Parathyroid adenoma (tissue), 2 donors: ENCODE measurements at regions not wholly inside any gene's neighbourhood (a gene's known extent, or its start where the extent isn't known, plus 50 kb on each side); places are given as distances from the start of the nearest gene placed in this dataset.

Source experiments
- H2AFZ ChIP-seq: fragments of 300-600 bp; sonication (generic); one replicate; pipeline ENCODE4 v1.7.0; 2017; ENCODE audit warnings: antibody characterized with exemption, mild to moderate bottlenecking
- H3K27ac ChIP-seq: fragments of 300-600 bp; sonication (generic); one replicate; pipeline ENCODE4 v1.7.0; 2017
- H3K27me3 ChIP-seq: fragments of 300-600 bp; sonication (generic); one replicate; pipeline ENCODE4 v1.7.0; 2017; ENCODE audit warnings: low read length; ENCODE audit not compliant: control insufficient read depth, insufficient read depth
- H3K36me3 ChIP-seq: fragments of 300-600 bp; sonication (generic); one replicate; pipeline ENCODE4 v1.7.0; 2017; ENCODE audit warnings: low read length; ENCODE audit not compliant: control insufficient read depth, insufficient read depth
- H3K4me1 ChIP-seq: fragments of 300-600 bp; sonication (generic); one replicate; pipeline ENCODE4 v1.7.0; 2017; ENCODE audit warnings: control low read depth
- H3K4me2 ChIP-seq: fragments of 300-600 bp; sonication (generic); one replicate; pipeline ENCODE4 v1.7.0; 2017; ENCODE audit warnings: low read length
- H3K4me3 ChIP-seq: fragments of 300-600 bp; sonication (generic); one replicate; pipeline ENCODE4 v1.7.0; 2017; ENCODE audit warnings: low read depth, low read length
- H3K79me2 ChIP-seq: fragments of 300-600 bp; sonication (generic); one replicate; pipeline ENCODE4 v1.7.0; 2017; ENCODE audit warnings: control low read depth
- H3K9ac ChIP-seq: fragments of 300-600 bp; sonication (generic); one replicate; pipeline ENCODE4 v1.7.0; 2017; ENCODE audit warnings: mild to moderate bottlenecking
- H3K9me3 ChIP-seq: fragments of 300-600 bp; sonication (generic); one replicate; pipeline ENCODE4 v1.7.0; 2017; ENCODE audit warnings: low read length; ENCODE audit not compliant: control insufficient read depth
- TF ChIP-seq, protein P1 (sequence below): fragments of 300-600 bp; sonication (generic); IDR thresholded peaks from one replicate; pipeline ENCODE4 v1.7.0; 2017; ENCODE audit warnings: antibody characterized with exemption, mild to moderate bottlenecking
- donor health status: primary hyperparathyroidism.

DNA sequence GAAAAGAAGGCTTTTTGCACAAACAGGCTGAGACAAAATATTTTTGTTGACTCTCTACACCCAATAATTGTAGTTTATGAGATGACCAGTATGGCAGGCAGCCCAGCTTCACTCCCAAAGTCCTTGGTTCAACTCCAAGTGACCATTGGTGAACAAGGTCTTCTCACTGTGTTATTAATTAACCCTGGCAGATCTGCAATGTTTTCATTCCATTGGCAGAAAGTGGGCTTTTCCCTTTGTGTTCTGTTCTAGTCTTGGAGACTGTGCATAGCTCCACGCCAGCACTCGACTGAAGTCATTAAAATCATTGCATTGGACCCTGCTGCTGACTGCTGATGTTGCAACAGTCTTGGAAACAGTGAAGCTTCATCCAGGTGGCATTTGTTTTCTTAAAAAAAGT is 277.3 kb upstream of the HAND2 start:
- H3K79me2 ChIP-seq: no peaks in the 10 kb centered on the region
- H2AFZ ChIP-seq: no peak overlapping the region
- no peaks in the 10 kb centered on the region for H3K36me3 ChIP-seq
- no peaks in the 10 kb centered on the region for H3K4me1 ChIP-seq
- no peaks in the 10 kb centered on the region for H3K27me3 ChIP-seq
- H3K4me2 ChIP-seq: no peak overlapping the region
- no peak overlapping the region for H3K27ac ChIP-seq
- H3K9ac ChIP-seq: no peak overlapping the region
- H3K9me3 ChIP-seq: no peaks in the 10 kb centered on the region
- H3K4me3 ChIP-seq: no peak overlapping the region
- TF ChIP-seq, protein P1, sequence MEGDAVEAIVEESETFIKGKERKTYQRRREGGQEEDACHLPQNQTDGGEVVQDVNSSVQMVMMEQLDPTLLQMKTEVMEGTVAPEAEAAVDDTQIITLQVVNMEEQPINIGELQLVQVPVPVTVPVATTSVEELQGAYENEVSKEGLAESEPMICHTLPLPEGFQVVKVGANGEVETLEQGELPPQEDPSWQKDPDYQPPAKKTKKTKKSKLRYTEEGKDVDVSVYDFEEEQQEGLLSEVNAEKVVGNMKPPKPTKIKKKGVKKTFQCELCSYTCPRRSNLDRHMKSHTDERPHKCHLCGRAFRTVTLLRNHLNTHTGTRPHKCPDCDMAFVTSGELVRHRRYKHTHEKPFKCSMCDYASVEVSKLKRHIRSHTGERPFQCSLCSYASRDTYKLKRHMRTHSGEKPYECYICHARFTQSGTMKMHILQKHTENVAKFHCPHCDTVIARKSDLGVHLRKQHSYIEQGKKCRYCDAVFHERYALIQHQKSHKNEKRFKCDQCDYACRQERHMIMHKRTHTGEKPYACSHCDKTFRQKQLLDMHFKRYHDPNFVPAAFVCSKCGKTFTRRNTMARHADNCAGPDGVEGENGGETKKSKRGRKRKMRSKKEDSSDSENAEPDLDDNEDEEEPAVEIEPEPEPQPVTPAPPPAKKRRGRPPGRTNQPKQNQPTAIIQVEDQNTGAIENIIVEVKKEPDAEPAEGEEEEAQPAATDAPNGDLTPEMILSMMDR: no peak

DNA sequence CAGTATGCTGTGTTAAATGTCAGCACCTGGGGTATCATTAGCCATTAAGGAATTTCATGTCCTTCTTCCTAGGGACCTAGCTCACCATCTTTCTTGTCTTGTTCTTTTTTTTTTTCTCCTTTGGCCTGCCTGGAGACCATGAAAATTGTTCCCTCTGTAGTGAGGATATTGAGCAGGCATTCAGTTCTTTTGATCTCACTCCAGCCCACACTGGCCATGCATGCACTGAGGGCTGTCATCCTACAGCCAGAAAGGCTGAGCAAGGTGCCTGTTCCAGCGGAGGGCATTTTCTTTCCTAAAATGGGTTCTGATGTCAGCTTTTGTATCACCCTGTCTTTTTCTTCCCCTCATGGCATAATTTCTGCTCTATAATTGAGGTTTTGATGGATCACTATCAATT is 275.9 kb upstream of the HAND2 start:
- Histone ChIP-seq H3K36me3 (no peaks in the 10 kb centered on the region), H3K4me3 (no peak overlapping the region)

DNA sequence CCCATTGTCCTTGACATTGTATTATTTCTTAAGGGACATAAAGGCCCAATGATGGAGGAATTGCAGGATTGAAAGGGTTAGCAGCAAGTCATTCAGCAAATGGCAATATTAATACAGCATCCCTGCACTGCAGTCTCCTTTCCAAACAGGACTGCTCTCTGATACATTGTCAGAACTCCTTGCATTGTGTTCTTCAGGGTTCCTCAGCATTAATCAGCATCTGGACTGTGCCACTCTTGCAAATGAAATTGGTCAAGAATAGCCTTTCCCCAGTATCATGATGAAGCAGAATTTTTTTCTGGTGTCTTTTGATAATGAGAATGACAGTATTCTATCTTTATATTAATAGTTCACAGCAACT is 272.6 kb upstream of the HAND2 start:
- TF ChIP-seq, protein P1: no peak
- H3K36me3 ChIP-seq: no peaks in the 10 kb centered on the region
- H2AFZ ChIP-seq: no peak overlapping the region
- no peaks in the 10 kb centered on the region for H3K4me1 ChIP-seq
- no peak overlapping the region for H3K27ac ChIP-seq
- no peaks in the 10 kb centered on the region for H3K27me3 ChIP-seq
- H3K79me2 ChIP-seq: no peaks in the 10 kb centered on the region
- no peak overlapping the region for H3K4me2 ChIP-seq
- no peak overlapping the region for H3K9ac ChIP-seq
- no peaks in the 10 kb centered on the region for H3K9me3 ChIP-seq
- no peak overlapping the region for H3K4me3 ChIP-seq

More for the DNA sequence above, 275.9 kb upstream of the HAND2 start:
- Histone ChIP-seq H3K27ac (no peak overlapping the region), H3K27me3 (no peaks in the 10 kb centered on the region), H3K9ac (no peak overlapping the region), H2AFZ (no peak overlapping the region), H3K79me2 (no peaks in the 10 kb centered on the region), H3K4me1 (no peaks in the 10 kb centered on the region), H3K9me3 (no peaks in the 10 kb centered on the region), H3K4me2 (no peak overlapping the region)
- TF ChIP-seq, protein P1: no peak

DNA sequence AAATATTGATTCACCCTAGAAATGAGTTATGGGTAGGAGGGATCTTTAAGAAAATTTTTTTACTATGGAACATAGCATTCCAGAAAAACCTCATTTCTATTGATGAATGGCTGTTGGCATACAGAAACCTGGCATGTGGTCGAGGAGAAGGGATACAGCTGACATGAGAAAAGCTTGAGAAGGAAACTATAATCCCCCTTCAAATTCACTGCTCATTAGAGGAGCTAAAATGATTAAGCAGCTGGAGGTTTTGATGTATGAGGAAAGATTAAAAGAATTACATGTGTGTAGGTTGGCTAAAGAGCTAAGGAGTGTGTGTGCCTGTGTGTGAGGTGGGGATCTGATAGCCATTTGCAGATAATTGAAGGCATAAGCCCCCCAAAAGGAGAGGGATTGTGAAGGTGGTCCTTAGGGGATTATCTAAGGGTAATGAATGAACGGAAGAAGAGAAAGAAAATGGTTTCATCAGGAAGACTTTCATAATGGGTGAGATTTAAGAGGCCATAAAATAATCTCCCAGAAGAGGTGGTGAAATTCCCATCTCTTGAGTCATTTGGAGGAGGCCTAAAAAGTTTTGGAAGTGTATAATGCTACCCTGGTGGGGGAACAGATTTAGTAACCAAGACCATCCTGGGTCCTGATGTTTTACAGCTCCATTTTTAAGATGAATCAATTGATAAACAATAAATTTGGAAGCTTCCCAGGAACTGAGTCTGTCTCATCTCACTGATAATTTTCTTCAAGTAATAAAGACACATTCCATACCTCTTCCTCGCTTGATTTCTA is 272.0 kb upstream of the HAND2 start:
- Histone ChIP-seq H2AFZ (no peak overlapping the region), H3K79me2 (no peaks in the 10 kb centered on the region), H3K4me1 (no peaks in the 10 kb centered on the region), H3K9ac (no peak overlapping the region), H3K36me3 (no peaks in the 10 kb centered on the region), H3K4me3 (no peak overlapping the region), H3K27ac (no peak overlapping the region), H3K9me3 (no peaks in the 10 kb centered on the region), H3K4me2 (no peak overlapping the region), H3K27me3 (no peaks in the 10 kb centered on the region)
- TF ChIP-seq, protein P1: no peak

DNA sequence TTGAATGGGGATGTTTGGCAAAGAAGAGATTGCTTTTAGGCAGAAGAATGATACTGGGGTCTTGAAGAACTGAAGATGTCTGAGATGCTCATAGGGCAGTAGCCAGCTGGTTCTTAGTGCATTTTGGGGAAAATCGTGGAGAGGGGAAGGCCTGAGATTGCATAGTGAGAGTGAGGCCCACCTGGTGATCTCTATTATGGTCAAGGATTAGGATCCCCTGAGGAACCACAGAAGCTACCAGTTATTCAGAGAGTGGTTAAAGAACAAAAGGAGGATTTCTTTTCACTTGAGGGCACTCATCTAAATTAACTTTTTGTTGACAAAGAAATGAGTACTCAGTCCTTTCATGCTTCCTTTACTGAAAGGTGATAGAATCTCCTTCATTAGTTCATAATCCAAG is 271.3 kb upstream of the HAND2 start:
- H3K27ac ChIP-seq: no peak overlapping the region
- no peaks in the 10 kb centered on the region for H3K9me3 ChIP-seq
- no peak overlapping the region for H3K9ac ChIP-seq
- TF ChIP-seq, protein P1: no peak
- no peaks in the 10 kb centered on the region for H3K4me1 ChIP-seq
- no peaks in the 10 kb centered on the region for H3K36me3 ChIP-seq
- no peaks in the 10 kb centered on the region for H3K27me3 ChIP-seq
- H3K4me3 ChIP-seq: no peak overlapping the region
- H3K4me2 ChIP-seq: no peak overlapping the region
- no peak overlapping the region for H2AFZ ChIP-seq
- H3K79me2 ChIP-seq: no peaks in the 10 kb centered on the region
